SK-N-MC (cell line): ENCODE measurements at regions not wholly inside any gene's neighbourhood (a gene's known extent, or its start where the extent isn't known, plus 50 kb on each side); places are given as distances from the start of the nearest gene placed in this dataset.

ENCODE experiments used
- EZH2 ChIP-seq: fragments of 200-600 bp; sonication (generic); IDR thresholded peaks from one replicate; pipeline ENCODE4 v1.6.1; 2017; ENCODE audit warnings: antibody characterized with exemption
- FOXP2 ChIP-seq: optimal IDR thresholded peaks from 2 replicates; pipeline ENCODE3; 2011; ENCODE audit warnings: mild to moderate bottlenecking, moderate library complexity; ENCODE audit not compliant: insufficient read depth; ENCODE audit errors: extremely low read length, control extremely low read depth
- POLR2AphosphoS5 ChIP-seq: IDR thresholded peaks from 2 replicates; pipeline ENCODE4 v1.6.1; 2012; ENCODE audit warnings: mild to moderate bottlenecking, low read depth, low read length, borderline replicate concordance

- TF ChIP-seq POLR2AphosphoS5 (no peak), EZH2 (no peak), FOXP2 (no peak)
Observed at GRCh38 chr10:131652438-131653139, 248.2 kb upstream of the PPP2R2D start.
